GM23338 (cell line): ENCODE measurements at regions not wholly inside any gene's neighbourhood (a gene's known extent, or its start where the extent isn't known, plus 50 kb on each side); places are given as distances from the start of the nearest gene placed in this dataset.

Experiments
- ATAC-seq: fragments of 200-7000 bp; cut with Tn5 transposase; 3 replicates; pipeline ENCODE4 v1.9.1; 2020
- DNase-seq: peaks from one replicate; pipeline ENCODE4 v3.0.0-alpha.2; 2015; ENCODE audit warnings: low spot score
- H2AFZ ChIP-seq: fragments of 200-600 bp; sonication (generic); 2 replicates; pipeline ENCODE4 v1.8.0; 2016; ENCODE audit warnings: antibody characterized with exemption, mild to moderate bottlenecking, moderate library complexity
- H3F3A ChIP-seq: fragments of 200-600 bp; sonication (generic); replicated peaks from 2 replicates; pipeline ENCODE4 v1.8.0; 2017; ENCODE audit warnings: antibody characterized with exemption, mixed run types, low read depth
- H3K27ac ChIP-seq: fragments of 200-600 bp; sonication (generic); 2 replicates; pipeline ENCODE4 v1.6.1; 2016; ENCODE audit warnings: low read depth
- H3K27me3 ChIP-seq: fragments of 200-600 bp; sonication (generic); 2 replicates; pipeline ENCODE4 v1.8.0; 2016; ENCODE audit warnings: mild to moderate bottlenecking, mixed run types, moderate library complexity; ENCODE audit not compliant: insufficient read depth
- H3K36me3 ChIP-seq: fragments of 200-600 bp; sonication (generic); 2 replicates; pipeline ENCODE4 v1.8.0; 2016; ENCODE audit warnings: mild to moderate bottlenecking; ENCODE audit not compliant: insufficient read depth
- H3K4me1 ChIP-seq: fragments of 200-600 bp; sonication (generic); 2 replicates; pipeline ENCODE4 v1.8.0; 2016; ENCODE audit warnings: mild to moderate bottlenecking, moderate library complexity; ENCODE audit not compliant: insufficient read depth
- H3K4me2 ChIP-seq: fragments of 200-600 bp; sonication (generic); 2 replicates; pipeline ENCODE4 v1.7.1; 2017; ENCODE audit warnings: mixed run types
- H3K4me3 ChIP-seq: fragments of 200-600 bp; sonication (generic); 2 replicates; pipeline ENCODE4 v1.6.1; 2016; ENCODE audit warnings: mixed run types
- H3K79me2 ChIP-seq: fragments of 200-600 bp; sonication (generic); replicated peaks from 2 replicates; pipeline ENCODE4 v1.8.0; 2017; ENCODE audit warnings: mild to moderate bottlenecking; ENCODE audit not compliant: insufficient read depth
- H3K9me2 ChIP-seq: fragments of 200-600 bp; sonication (generic); 2 replicates; pipeline ENCODE4 v1.8.0; 2017; ENCODE audit not compliant: insufficient read depth
- H4K20me1 ChIP-seq: fragments of 200-600 bp; sonication (generic); replicated peaks from 2 replicates; pipeline ENCODE4 v1.8.0; 2017; ENCODE audit warnings: mild to moderate bottlenecking; ENCODE audit not compliant: insufficient read depth
- H3K27ac Mint-ChIP-seq: 2 replicates; pipeline ENCODE4 v1.8.0; 2020; ENCODE audit warnings: inconsistent platforms, mild to moderate bottlenecking, moderate library complexity, mixed read lengths
- H3K27me3 Mint-ChIP-seq: 3 replicates; pipeline ENCODE4 v1.8.0; 2022; ENCODE audit warnings: low read depth, mild to moderate bottlenecking, moderate library complexity, mixed read lengths, inconsistent platforms; ENCODE audit not compliant: insufficient read depth, poor library complexity
- H3K36me3 Mint-ChIP-seq: 3 replicates; pipeline ENCODE4 v1.8.0; 2021; ENCODE audit warnings: low read depth, mild to moderate bottlenecking, inconsistent platforms, moderate library complexity, mixed read lengths
- H3K4me1 Mint-ChIP-seq: 3 replicates; pipeline ENCODE4 v1.8.0; 2020; ENCODE audit warnings: mild to moderate bottlenecking, inconsistent platforms, mixed read lengths
- H3K4me3 Mint-ChIP-seq: 3 replicates; pipeline ENCODE4 v1.8.0; 2021; ENCODE audit warnings: moderate library complexity, mild to moderate bottlenecking, inconsistent platforms, mixed read lengths
- H3K9me3 Mint-ChIP-seq: 3 replicates; pipeline ENCODE4 v1.8.0; 2020; ENCODE audit warnings: moderate library complexity, mild to moderate bottlenecking, inconsistent platforms, mixed read lengths
- CREB1 ChIP-seq: fragments of 250-450 bp; sonication (Bioruptor Pico); IDR thresholded peaks from 2 replicates; pipeline ENCODE4 v1.5.0; 2020; ENCODE audit warnings: low read depth, mild to moderate bottlenecking, moderate library complexity
- EZH2 ChIP-seq: fragments of 200-600 bp; sonication (generic); IDR thresholded peaks from one replicate; pipeline ENCODE4 v1.8.0; 2017; ENCODE audit warnings: antibody characterized with exemption, mild to moderate bottlenecking, low read depth; ENCODE audit not compliant: unreplicated experiment
- EZH2phosphoT487 ChIP-seq: fragments of 200-600 bp; sonication (generic); IDR thresholded peaks from one replicate; pipeline ENCODE4 v1.8.1; 2018; ENCODE audit warnings: antibody characterized with exemption; ENCODE audit not compliant: unreplicated experiment
- JUNB ChIP-seq: IDR thresholded peaks from one replicate; pipeline ENCODE4 v1.6.1; 2016; ENCODE audit warnings: antibody characterized with exemption; ENCODE audit not compliant: unreplicated experiment
- NANOG ChIP-seq: IDR thresholded peaks from 2 replicates; pipeline ENCODE4 v1.6.1; 2016; ENCODE audit warnings: antibody characterized with exemption, borderline replicate concordance
- POLR2AphosphoS5 ChIP-seq: IDR thresholded peaks from 2 replicates; pipeline ENCODE4 v1.6.1; 2016; ENCODE audit warnings: antibody characterized with exemption, low read depth
- REST ChIP-seq: IDR thresholded peaks from one replicate; pipeline ENCODE4 v1.6.1; 2018; ENCODE audit warnings: antibody characterized with exemption; ENCODE audit not compliant: unreplicated experiment
- STAT1 ChIP-seq: IDR thresholded peaks from one replicate; pipeline ENCODE4 v1.6.1; 2016; ENCODE audit warnings: antibody characterized with exemption; ENCODE audit not compliant: unreplicated experiment
- ZNF114 ChIP-seq: fragments of 250-450 bp; sonication (Bioruptor Pico); IDR thresholded peaks from 2 replicates; pipeline ENCODE4 v1.5.0; 2020; ENCODE audit warnings: mild to moderate bottlenecking, moderate library complexity
- TF ChIP-seq, protein P1 (sequence below): IDR thresholded peaks from 2 replicates; pipeline ENCODE4 v1.6.1; 2016; ENCODE audit warnings: antibody characterized with exemption
- TF ChIP-seq, protein P2 (sequence below): fragments of 250-450 bp; sonication (Bioruptor Pico); IDR thresholded peaks from 2 replicates; pipeline ENCODE4 v1.5.0; 2020; ENCODE audit warnings: mild to moderate bottlenecking, moderate library complexity
- TF ChIP-seq, protein P3 (sequence below), 2 experiments: fragments of 200-600 bp in 1 of 2; sonication (generic) in 1 of 2; conservative IDR thresholded peaks; 2 replicates each; pipeline versions ENCODE4 v1.5.1 to v1.6.1; 2016 to 2017; ENCODE audit warnings: antibody characterized with exemption in 2 of 2, low read depth in 2 of 2, mild to moderate bottlenecking in 2 of 2, moderate library complexity in 1 of 2

GRCh38 chr4:189443341-189443740 lies 497.3 kb upstream of the FRG1 start:
- Histone ChIP-seq H3K79me2 (no peaks in the 10 kb centered on the region), H3K9me2 (no peaks in the 10 kb centered on the region; the same call in 1 of the 2 replicates), H2AFZ (peak overlapping the region; percentile 88), H3K4me2 (no peak overlapping the region), H4K20me1 (no peaks in the 10 kb centered on the region), H3K4me1 (no peaks in the 10 kb centered on the region), H3F3A (no peaks in the 10 kb centered on the region), H3K4me3 (no peak overlapping the region), H3K36me3 (peaks cover under 1% of the 10 kb centered on the region; the same call in 1 of the 2 replicates), H3K27me3 (no peaks in the 10 kb centered on the region), H3K27ac (no peak overlapping the region)
- Mint-ChIP-seq H3K27me3 (no peaks in the 10 kb centered on the region), H3K4me1 (no peaks in the 10 kb centered on the region), H3K36me3 (peaks cover 12% of the 10 kb centered on the region), H3K4me3 (no peak overlapping the region), H3K9me3 (peaks cover 43% of the 10 kb centered on the region), H3K27ac (no peak overlapping the region)
- no peak for DNase-seq
- TF ChIP-seq, protein P1, sequence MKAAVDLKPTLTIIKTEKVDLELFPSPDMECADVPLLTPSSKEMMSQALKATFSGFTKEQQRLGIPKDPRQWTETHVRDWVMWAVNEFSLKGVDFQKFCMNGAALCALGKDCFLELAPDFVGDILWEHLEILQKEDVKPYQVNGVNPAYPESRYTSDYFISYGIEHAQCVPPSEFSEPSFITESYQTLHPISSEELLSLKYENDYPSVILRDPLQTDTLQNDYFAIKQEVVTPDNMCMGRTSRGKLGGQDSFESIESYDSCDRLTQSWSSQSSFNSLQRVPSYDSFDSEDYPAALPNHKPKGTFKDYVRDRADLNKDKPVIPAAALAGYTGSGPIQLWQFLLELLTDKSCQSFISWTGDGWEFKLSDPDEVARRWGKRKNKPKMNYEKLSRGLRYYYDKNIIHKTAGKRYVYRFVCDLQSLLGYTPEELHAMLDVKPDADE, result no peak
- TF ChIP-seq, protein P2, sequence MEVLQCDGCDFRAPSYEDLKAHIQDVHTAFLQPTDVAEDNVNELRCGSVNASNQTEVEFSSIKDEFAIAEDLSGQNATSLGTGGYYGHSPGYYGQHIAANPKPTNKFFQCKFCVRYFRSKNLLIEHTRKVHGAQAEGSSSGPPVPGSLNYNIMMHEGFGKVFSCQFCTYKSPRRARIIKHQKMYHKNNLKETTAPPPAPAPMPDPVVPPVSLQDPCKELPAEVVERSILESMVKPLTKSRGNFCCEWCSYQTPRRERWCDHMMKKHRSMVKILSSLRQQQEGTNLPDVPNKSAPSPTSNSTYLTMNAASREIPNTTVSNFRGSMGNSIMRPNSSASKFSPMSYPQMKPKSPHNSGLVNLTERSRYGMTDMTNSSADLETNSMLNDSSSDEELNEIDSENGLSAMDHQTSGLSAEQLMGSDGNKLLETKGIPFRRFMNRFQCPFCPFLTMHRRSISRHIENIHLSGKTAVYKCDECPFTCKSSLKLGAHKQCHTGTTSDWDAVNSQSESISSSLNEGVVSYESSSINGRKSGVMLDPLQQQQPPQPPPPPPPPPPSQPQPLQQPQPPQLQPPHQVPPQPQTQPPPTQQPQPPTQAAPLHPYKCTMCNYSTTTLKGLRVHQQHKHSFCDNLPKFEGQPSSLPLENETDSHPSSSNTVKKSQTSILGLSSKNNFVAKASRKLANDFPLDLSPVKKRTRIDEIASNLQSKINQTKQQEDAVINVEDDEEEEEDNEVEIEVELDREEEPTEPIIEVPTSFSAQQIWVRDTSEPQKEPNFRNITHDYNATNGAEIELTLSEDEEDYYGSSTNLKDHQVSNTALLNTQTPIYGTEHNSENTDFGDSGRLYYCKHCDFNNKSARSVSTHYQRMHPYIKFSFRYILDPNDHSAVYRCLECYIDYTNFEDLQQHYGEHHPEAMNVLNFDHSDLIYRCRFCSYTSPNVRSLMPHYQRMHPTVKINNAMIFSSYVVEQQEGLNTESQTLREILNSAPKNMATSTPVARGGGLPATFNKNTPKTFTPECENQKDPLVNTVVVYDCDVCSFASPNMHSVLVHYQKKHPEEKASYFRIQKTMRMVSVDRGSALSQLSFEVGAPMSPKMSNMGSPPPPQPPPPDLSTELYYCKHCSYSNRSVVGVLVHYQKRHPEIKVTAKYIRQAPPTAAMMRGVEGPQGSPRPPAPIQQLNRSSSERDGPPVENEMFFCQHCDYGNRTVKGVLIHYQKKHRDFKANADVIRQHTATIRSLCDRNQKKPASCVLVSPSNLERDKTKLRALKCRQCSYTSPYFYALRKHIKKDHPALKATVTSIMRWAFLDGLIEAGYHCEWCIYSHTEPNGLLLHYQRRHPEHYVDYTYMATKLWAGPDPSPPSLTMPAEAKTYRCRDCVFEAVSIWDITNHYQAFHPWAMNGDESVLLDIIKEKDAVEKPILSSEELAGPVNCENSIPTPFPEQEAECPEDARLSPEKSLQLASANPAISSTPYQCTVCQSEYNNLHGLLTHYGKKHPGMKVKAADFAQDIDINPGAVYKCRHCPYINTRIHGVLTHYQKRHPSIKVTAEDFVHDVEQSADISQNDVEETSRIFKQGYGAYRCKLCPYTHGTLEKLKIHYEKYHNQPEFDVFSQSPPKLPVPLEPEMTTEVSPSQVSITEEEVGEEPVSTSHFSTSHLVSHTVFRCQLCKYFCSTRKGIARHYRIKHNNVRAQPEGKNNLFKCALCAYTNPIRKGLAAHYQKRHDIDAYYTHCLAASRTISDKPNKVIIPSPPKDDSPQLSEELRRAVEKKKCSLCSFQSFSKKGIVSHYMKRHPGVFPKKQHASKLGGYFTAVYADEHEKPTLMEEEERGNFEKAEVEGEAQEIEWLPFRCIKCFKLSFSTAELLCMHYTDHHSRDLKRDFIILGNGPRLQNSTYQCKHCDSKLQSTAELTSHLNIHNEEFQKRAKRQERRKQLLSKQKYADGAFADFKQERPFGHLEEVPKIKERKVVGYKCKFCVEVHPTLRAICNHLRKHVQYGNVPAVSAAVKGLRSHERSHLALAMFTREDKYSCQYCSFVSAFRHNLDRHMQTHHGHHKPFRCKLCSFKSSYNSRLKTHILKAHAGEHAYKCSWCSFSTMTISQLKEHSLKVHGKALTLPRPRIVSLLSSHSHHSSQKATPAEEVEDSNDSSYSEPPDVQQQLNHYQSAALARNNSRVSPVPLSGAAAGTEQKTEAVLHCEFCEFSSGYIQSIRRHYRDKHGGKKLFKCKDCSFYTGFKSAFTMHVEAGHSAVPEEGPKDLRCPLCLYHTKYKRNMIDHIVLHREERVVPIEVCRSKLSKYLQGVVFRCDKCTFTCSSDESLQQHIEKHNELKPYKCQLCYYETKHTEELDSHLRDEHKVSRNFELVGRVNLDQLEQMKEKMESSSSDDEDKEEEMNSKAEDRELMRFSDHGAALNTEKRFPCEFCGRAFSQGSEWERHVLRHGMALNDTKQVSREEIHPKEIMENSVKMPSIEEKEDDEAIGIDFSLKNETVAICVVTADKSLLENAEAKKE (CRISPR knock-in tag), result no peak
- TF ChIP-seq EZH2, result no peak
- no peak for TF ChIP-seq ZNF114
- TF ChIP-seq STAT1, result no peak
- TF ChIP-seq NANOG, result no peak
- no peak for TF ChIP-seq POLR2AphosphoS5
- no peak for TF ChIP-seq JUNB
- TF ChIP-seq REST, result no peak
- no peak for TF ChIP-seq CREB1 (CRISPR knock-in tag)
- TF ChIP-seq, protein P3, sequence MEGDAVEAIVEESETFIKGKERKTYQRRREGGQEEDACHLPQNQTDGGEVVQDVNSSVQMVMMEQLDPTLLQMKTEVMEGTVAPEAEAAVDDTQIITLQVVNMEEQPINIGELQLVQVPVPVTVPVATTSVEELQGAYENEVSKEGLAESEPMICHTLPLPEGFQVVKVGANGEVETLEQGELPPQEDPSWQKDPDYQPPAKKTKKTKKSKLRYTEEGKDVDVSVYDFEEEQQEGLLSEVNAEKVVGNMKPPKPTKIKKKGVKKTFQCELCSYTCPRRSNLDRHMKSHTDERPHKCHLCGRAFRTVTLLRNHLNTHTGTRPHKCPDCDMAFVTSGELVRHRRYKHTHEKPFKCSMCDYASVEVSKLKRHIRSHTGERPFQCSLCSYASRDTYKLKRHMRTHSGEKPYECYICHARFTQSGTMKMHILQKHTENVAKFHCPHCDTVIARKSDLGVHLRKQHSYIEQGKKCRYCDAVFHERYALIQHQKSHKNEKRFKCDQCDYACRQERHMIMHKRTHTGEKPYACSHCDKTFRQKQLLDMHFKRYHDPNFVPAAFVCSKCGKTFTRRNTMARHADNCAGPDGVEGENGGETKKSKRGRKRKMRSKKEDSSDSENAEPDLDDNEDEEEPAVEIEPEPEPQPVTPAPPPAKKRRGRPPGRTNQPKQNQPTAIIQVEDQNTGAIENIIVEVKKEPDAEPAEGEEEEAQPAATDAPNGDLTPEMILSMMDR (conservative IDR thresholded peaks at IDR 0.05; ENCODE audit: low read depth in 2 of 2), result no peak
- TF ChIP-seq EZH2phosphoT487, result no peak
- ATAC-seq, result no peak
